OCI-LY7 (cell line): ENCODE measurements at regions not wholly inside any gene's neighbourhood (a gene's known extent, or its start where the extent isn't known, plus 50 kb on each side); places are given as distances from the start of the nearest gene placed in this dataset.

Source experiments
- BruUV-seq: library from RNA; stranded (reverse); fragments of 400-500 nt; replicated peaks from 2 replicates; lab custom pipeline; 2021; lab: Mats Ljungman, UMichigan
- CTCF ChIA-PET: fragments of 300-600 bp; sonication (Branson Sonifier 250); formaldehyde crosslinking; loops from one replicate; lab custom pipeline; 2022; ENCODE audit warnings: antibody characterized with exemption; ENCODE audit not compliant: unreplicated experiment; lab: Charles Lee
- POLR2A ChIA-PET: fragments of 300-600 bp; sonication (Branson Sonifier 250); formaldehyde crosslinking; loops from one replicate; lab custom pipeline; 2022; ENCODE audit warnings: antibody characterized with exemption; lab: Charles Lee
- DNase-seq: peaks from one replicate; pipeline ENCODE4 v3.0.0-alpha.2; 2015; ENCODE audit warnings: low spot score
- H2AFZ ChIP-seq: fragments of 200-600 bp; sonication (generic), shearing (Covaris generic); 2 replicates; pipeline ENCODE4 v1.6.1; 2014; ENCODE audit warnings: mild to moderate bottlenecking, antibody characterized with exemption, low read length, moderate library complexity
- H3K27ac ChIP-seq: fragments of 200-600 bp; sonication (generic); 2 replicates; pipeline ENCODE4 v1.5.1; 2014; ENCODE audit warnings: mixed run types, low read depth, mild to moderate bottlenecking, moderate library complexity, low read length, inconsistent platforms; ENCODE audit not compliant: poor library complexity, severe bottlenecking
- H3K36me3 ChIP-seq: fragments of 200-600 bp; sonication (generic); 2 replicates; pipeline ENCODE4 v1.6.1; 2014; ENCODE audit warnings: mild to moderate bottlenecking, antibody characterized with exemption, low read length, moderate library complexity, mixed read lengths; ENCODE audit not compliant: insufficient read depth
- H3K4me1 ChIP-seq: fragments of 200-600 bp; sonication (generic); 2 replicates; pipeline ENCODE4 v1.5.1; 2014; ENCODE audit warnings: mild to moderate bottlenecking, low read length; ENCODE audit not compliant: insufficient read depth, poor library complexity, severe bottlenecking
- H3K4me2 ChIP-seq: fragments of 200-600 bp; sonication (generic); 2 replicates; pipeline ENCODE4 v1.6.1; 2014; ENCODE audit warnings: mild to moderate bottlenecking, low read length
- H3K4me3 ChIP-seq: fragments of 200-600 bp; sonication (generic); 2 replicates; pipeline ENCODE4 v1.5.1; 2014; ENCODE audit warnings: mild to moderate bottlenecking, low read depth, low read length; ENCODE audit not compliant: poor library complexity, severe bottlenecking
- H3K79me2 ChIP-seq: fragments of 200-600 bp; sonication (generic); 2 replicates; pipeline ENCODE4 v1.6.1; 2016; ENCODE audit warnings: low read depth, mild to moderate bottlenecking, low read length, moderate library complexity, mixed read lengths; ENCODE audit not compliant: insufficient read depth
- H3K9me2 ChIP-seq: fragments of 200-600 bp; sonication (generic); 2 replicates; pipeline ENCODE4 v1.6.1; 2016; ENCODE audit warnings: mild to moderate bottlenecking, low read length, mixed read lengths; ENCODE audit not compliant: insufficient read depth
- H3K9me3 ChIP-seq: fragments of 200-600 bp; sonication (generic); 2 replicates; pipeline ENCODE4 v1.6.1; 2014; ENCODE audit warnings: mild to moderate bottlenecking, mixed run types, low read length, mixed read lengths
- H4K20me1 ChIP-seq: fragments of 200-600 bp; sonication (generic); 2 replicates; pipeline ENCODE4 v1.6.1; 2014; ENCODE audit warnings: mild to moderate bottlenecking, antibody characterized with exemption, low read length, moderate library complexity, mixed read lengths; ENCODE audit not compliant: insufficient read depth
- EZH2phosphoT487 ChIP-seq: fragments of 200-600 bp; sonication (generic); IDR thresholded peaks from 2 replicates; pipeline ENCODE4 v1.6.1; 2018; ENCODE audit warnings: low read depth, borderline replicate concordance, mild to moderate bottlenecking, mixed run types, antibody characterized with exemption, low read length, moderate library complexity, mixed read lengths
- intact Hi-C: fragments of 100-400 bp; cut with micrococcal nuclease; formaldehyde crosslinking; loops from one replicate; pipeline ENCODE4 v1.10.0; 2022; ENCODE audit not compliant: unreplicated experiment
- TF ChIP-seq, protein P1 (sequence below): fragments of 200-600 bp; sonication (generic); conservative IDR thresholded peaks from 2 replicates; pipeline ENCODE4 v1.5.1; 2014; ENCODE audit warnings: mild to moderate bottlenecking, antibody characterized with exemption, low read length, moderate library complexity, mixed read lengths

DNA sequence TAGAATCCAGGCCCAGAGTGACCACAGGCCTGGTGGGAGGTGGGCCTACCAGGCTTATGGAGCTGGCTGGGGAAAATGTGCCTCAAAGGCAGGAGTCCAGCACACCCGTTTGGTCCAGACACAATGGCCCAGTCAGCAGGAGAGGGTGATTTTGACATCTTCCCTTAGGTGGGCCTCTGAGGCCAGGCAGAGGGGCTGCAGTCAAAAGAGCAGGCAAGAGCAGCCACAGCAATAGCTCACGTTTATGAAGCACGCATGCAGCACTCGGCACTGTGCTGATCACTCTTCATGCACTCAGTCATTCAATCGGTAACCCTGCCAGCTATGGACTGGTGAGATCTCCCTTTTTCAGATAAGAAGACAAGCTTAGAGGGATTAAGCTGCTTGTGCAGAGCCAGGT is 146.8 kb downstream of the LRIG2 start:
- no peaks in the 10 kb centered on the region for H3K9me3 ChIP-seq
- no peak overlapping the region for H3K4me3 ChIP-seq
- H3K79me2 ChIP-seq, result no peaks in the 10 kb centered on the region
- no peak overlapping the region for H3K4me2 ChIP-seq
- no TSS peak for BruUV-seq
- H3K27ac ChIP-seq, result no peak overlapping the region
- DNase-seq, result no peak
- intact Hi-C loops, result no loop called here
- H3K9me2 ChIP-seq, result no peaks in the 10 kb centered on the region
- H2AFZ ChIP-seq, result no peak overlapping the region
- CTCF ChIA-PET, result no interaction called here
- H4K20me1 ChIP-seq, result no peaks in the 10 kb centered on the region
- POLR2A ChIA-PET, result interaction anchor here (0.6 kb wide), 2 partner anchors 12 to 1863 kb away, joined by 3 read pairs; no protein-coding TSS in a partner anchor
- TF ChIP-seq, protein P1, sequence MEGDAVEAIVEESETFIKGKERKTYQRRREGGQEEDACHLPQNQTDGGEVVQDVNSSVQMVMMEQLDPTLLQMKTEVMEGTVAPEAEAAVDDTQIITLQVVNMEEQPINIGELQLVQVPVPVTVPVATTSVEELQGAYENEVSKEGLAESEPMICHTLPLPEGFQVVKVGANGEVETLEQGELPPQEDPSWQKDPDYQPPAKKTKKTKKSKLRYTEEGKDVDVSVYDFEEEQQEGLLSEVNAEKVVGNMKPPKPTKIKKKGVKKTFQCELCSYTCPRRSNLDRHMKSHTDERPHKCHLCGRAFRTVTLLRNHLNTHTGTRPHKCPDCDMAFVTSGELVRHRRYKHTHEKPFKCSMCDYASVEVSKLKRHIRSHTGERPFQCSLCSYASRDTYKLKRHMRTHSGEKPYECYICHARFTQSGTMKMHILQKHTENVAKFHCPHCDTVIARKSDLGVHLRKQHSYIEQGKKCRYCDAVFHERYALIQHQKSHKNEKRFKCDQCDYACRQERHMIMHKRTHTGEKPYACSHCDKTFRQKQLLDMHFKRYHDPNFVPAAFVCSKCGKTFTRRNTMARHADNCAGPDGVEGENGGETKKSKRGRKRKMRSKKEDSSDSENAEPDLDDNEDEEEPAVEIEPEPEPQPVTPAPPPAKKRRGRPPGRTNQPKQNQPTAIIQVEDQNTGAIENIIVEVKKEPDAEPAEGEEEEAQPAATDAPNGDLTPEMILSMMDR, result no peak; the same call in 1 of the 2 replicates
- TF ChIP-seq EZH2phosphoT487, result no peak
- no peaks in the 10 kb centered on the region for H3K36me3 ChIP-seq
- no peaks in the 10 kb centered on the region for H3K4me1 ChIP-seq

DNA sequence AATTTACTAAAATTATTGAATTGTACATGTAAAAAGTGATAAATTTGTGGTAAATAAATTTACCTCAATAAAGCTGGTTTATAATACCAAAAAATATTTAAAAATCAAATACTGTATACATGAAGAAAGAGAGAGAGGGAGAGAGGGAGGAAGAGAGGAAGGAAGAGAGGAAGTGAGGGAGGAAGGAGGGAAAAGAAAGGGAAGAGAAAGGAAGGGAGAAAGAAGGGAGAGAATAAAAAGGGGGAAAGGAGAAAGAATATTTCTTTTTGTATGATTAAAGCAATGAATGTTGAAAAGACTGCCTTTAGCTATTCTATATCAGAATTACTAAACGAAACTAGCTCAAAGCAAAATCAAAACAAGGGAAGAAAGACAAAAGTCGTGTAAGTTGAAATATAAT is 150.0 kb downstream of the LRIG2 start:
- Histone ChIP-seq H3K4me3 (no peak overlapping the region), H3K4me1 (no peaks in the 10 kb centered on the region), H3K79me2 (no peaks in the 10 kb centered on the region), H3K9me2 (no peaks in the 10 kb centered on the region), H2AFZ (no peak overlapping the region), H3K4me2 (no peak overlapping the region), H4K20me1 (no peaks in the 10 kb centered on the region), H3K36me3 (no peaks in the 10 kb centered on the region), H3K27ac (no peak overlapping the region), H3K9me3 (no peaks in the 10 kb centered on the region)
- ChIA-PET CTCF (no interaction called here), POLR2A (interaction anchor here (0.7 to 1.4 kb wide), 2 partner anchors 9 to 213 kb away, joined by 3 read pairs; no protein-coding TSS in a partner anchor)
- no peak for DNase-seq
- TF ChIP-seq, protein P1, result no peak
- no peak for TF ChIP-seq EZH2phosphoT487
- no TSS peak for BruUV-seq
- intact Hi-C loops, result no loop called here

DNA sequence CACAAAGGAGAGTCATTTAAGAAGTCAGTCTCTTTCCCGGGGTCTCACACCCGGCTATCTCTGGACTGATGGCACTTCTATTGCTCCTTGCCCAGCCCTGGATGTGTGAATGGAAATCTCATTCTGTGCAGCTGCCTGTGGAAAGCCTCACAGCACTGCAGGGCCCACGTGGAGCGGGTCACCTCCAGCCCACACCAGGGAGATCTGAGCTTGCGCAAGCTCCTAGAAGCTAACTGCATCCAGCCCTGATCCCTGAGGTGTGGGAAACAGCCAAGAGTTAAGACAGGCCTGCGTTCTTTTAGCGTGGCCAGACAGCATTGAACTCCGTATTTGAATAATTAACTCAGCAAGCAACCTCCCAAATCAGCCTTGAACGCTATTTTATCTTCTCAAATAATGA is 150.5 kb downstream of the LRIG2 start:
- Histone ChIP-seq H2AFZ (no peak overlapping the region), H3K4me2 (no peak overlapping the region), H3K79me2 (no peaks in the 10 kb centered on the region), H3K27ac (no peak overlapping the region), H3K36me3 (no peaks in the 10 kb centered on the region), H3K4me1 (no peaks in the 10 kb centered on the region), H3K9me2 (no peaks in the 10 kb centered on the region), H4K20me1 (no peaks in the 10 kb centered on the region), H3K4me3 (no peak overlapping the region), H3K9me3 (no peaks in the 10 kb centered on the region)
- CTCF ChIA-PET, result no interaction called here
- POLR2A ChIA-PET, result interaction anchor here (0.7 to 1.4 kb wide), 2 partner anchors 10 to 214 kb away, joined by 3 read pairs; no protein-coding TSS in a partner anchor
- no peak for DNase-seq
- TF ChIP-seq, protein P1, result no peak
- TF ChIP-seq EZH2phosphoT487, result no peak
- no TSS peak for BruUV-seq
- intact Hi-C loops, result no loop called here
